GM12891 (cell line): ENCODE measurements at regions not wholly inside any gene's neighbourhood (a gene's known extent, or its start where the extent isn't known, plus 50 kb on each side); places are given as distances from the start of the nearest gene placed in this dataset.
"Not testable (repeated sequence)": the region's sequence is repeated elsewhere in the genome, so short reads cannot be mapped to it uniquely, and the experiment has no call there.

Source experiments
- PAX5 ChIP-seq: IDR thresholded peaks from 2 replicates; pipeline ENCODE4 v1.6.1; 2011; ENCODE audit warnings: low read length, moderate library complexity, mild to moderate bottlenecking; ENCODE audit not compliant: insufficient read depth, severe bottlenecking
- POLR2A ChIP-seq: IDR thresholded peaks from 2 replicates; pipeline ENCODE4 v1.6.1; 2011; ENCODE audit warnings: low read depth, low read length, control low read depth
- POLR2AphosphoS5 ChIP-seq: IDR thresholded peaks from 2 replicates; pipeline ENCODE4 v1.6.1; 2011; ENCODE audit warnings: low read depth, low read length, control low read depth
- POU2F2 ChIP-seq: IDR thresholded peaks from 2 replicates; pipeline ENCODE4 v1.6.1; 2011; ENCODE audit warnings: low read depth, mild to moderate bottlenecking, control low read depth, low read length, moderate library complexity
- SPI1 ChIP-seq: IDR thresholded peaks from 2 replicates; pipeline ENCODE4 v1.6.1; 2011; ENCODE audit warnings: low read depth, low read length, control low read depth
- TAF1 ChIP-seq: IDR thresholded peaks from 2 replicates; pipeline ENCODE4 v1.6.1; 2011; ENCODE audit warnings: low read depth, low read length, control low read depth

GRCh38 chr2:66242888-66243287 is 192.0 kb upstream of the MEIS1 start:
- TF ChIP-seq SPI1, POLR2A, POLR2AphosphoS5, PAX5, TAF1, POU2F2: not testable (repeated sequence)
